Amniotic epithelial cell (primary cell): ENCODE measurements at regions not wholly inside any gene's neighbourhood (a gene's known extent, or its start where the extent isn't known, plus 50 kb on each side); places are given as distances from the start of the nearest gene placed in this dataset.

Experiments used
- DNase-seq: peaks from one replicate; pipeline ENCODE4 v3.0.0-alpha.2; 2010; ENCODE audit warnings: low read depth

- no peak for DNase-seq
Measured at GRCh38 chr3:62981962-62982361, 106.7 kb upstream of the CADPS start.

GRCh38 chr3:62982795-62983455 is 107.7 kb upstream of the CADPS start:
- no peak for DNase-seq

- DNase-seq, result no peak
Measured at GRCh38 chr3:62986061-62986460, 110.8 kb upstream of the CADPS start.

- DNase-seq, result no peak
Measured at GRCh38 chr3:62987721-62988120, 112.5 kb upstream of the CADPS start.

- DNase-seq, result no peak
Measured at GRCh38 chr3:62990704-62991413, 115.6 kb upstream of the CADPS start.

GRCh38 chr3:62992520-62992919 is 117.3 kb upstream of the CADPS start:
- DNase-seq, result no peak

- DNase-seq, result no peak
Measured at GRCh38 chr3:62995119-62995518, 119.9 kb upstream of the CADPS start.

GRCh38 chr3:62995530-62995929 is 120.3 kb upstream of the CADPS start:
- DNase-seq, result no peak

- DNase-seq, result no peak
Measured at GRCh38 chr3:62997369-62997768, 122.2 kb upstream of the CADPS start.

GRCh38 chr3:62999158-62999557 is 123.9 kb upstream of the CADPS start:
- no peak for DNase-seq

GRCh38 chr3:62999791-63000190 is 124.6 kb upstream of the CADPS start:
- DNase-seq, result no peak

- no peak for DNase-seq
Measured at GRCh38 chr3:63004448-63004847, 129.2 kb upstream of the CADPS start.

- DNase-seq, result no peak
Measured at GRCh38 chr3:63015614-63016309, 140.5 kb upstream of the CADPS start.

- no peak for DNase-seq
Measured at GRCh38 chr3:63022114-63022513, 146.9 kb upstream of the CADPS start.

GRCh38 chr3:63026722-63027121 is 151.5 kb upstream of the CADPS start:
- no peak for DNase-seq

- no peak for DNase-seq
Measured at GRCh38 chr3:63029326-63029725, 154.1 kb upstream of the CADPS start.

- no peak for DNase-seq
Measured at GRCh38 chr3:63029921-63030320, 154.7 kb upstream of the CADPS start.

- DNase-seq, result no peak
Measured at GRCh38 chr3:63030666-63031065, 155.4 kb upstream of the CADPS start.

GRCh38 chr3:63032881-63033280 is 157.7 kb upstream of the CADPS start:
- no peak for DNase-seq

- DNase-seq, result no peak
Measured at GRCh38 chr3:63034101-63034500, 158.9 kb upstream of the CADPS start.

- DNase-seq, result no peak
Measured at GRCh38 chr3:63037116-63037515, 161.9 kb upstream of the CADPS start.

- no peak for DNase-seq
Measured at GRCh38 chr3:63042833-63043232, 167.6 kb upstream of the CADPS start.

GRCh38 chr3:63043631-63044030 is 168.4 kb upstream of the CADPS start:
- DNase-seq, result no peak
